ENCODE measurements at regions not wholly inside any gene's neighbourhood (a gene's known extent, or its start where the extent isn't known, plus 50 kb on each side); places are given as distances from the start of the nearest gene placed in this dataset.

GRCh38 chr6:117829594-117830319 is 77.3 kb upstream of the SLC35F1 start:
- H3K27me3 ChIP-seq (replicated peaks; ENCODE audit: control insufficient read depth, insufficient read depth, low read length): no peaks in the 10 kb centered on the region
- H3K36me3 ChIP-seq (ENCODE audit: control insufficient read depth, insufficient read depth, low read length, severe bottlenecking): no peaks in the 10 kb centered on the region
- peak overlapping the region; percentile 61 for H3K4me3 ChIP-seq (ENCODE audit: low read length)
- H3K9ac ChIP-seq (ENCODE audit: low read length): no peak overlapping the region
- peak; percentile 70 for DNase-seq (ENCODE audit: low read depth)
- no peaks in the 10 kb centered on the region for H3K4me1 ChIP-seq (ENCODE audit: control insufficient read depth, insufficient read depth, low read length)
- H3K9me3 ChIP-seq (ENCODE audit: control insufficient read depth, low read length): no peaks in the 10 kb centered on the region

GRCh38 chr6:117837261-117837660 is 69.8 kb upstream of the SLC35F1 start:
- no peaks in the 10 kb centered on the region for H3K4me1 ChIP-seq (ENCODE audit: control insufficient read depth, insufficient read depth, low read length)
- H3K9me3 ChIP-seq (ENCODE audit: control insufficient read depth, low read length): no peaks in the 10 kb centered on the region
- H3K27me3 ChIP-seq (replicated peaks; ENCODE audit: control insufficient read depth, insufficient read depth, low read length): no peaks in the 10 kb centered on the region
- H3K36me3 ChIP-seq (ENCODE audit: control insufficient read depth, insufficient read depth, low read length, severe bottlenecking): no peaks in the 10 kb centered on the region
- H3K9ac ChIP-seq (ENCODE audit: low read length): no peak overlapping the region
- DNase-seq (ENCODE audit: low read depth): no peak
- H3K4me3 ChIP-seq (ENCODE audit: low read length): no peak overlapping the region

- no peaks in the 10 kb centered on the region for H3K9me3 ChIP-seq (ENCODE audit: control insufficient read depth, low read length)
- H3K4me1 ChIP-seq (ENCODE audit: control insufficient read depth, insufficient read depth, low read length): no peaks in the 10 kb centered on the region
- DNase-seq (ENCODE audit: low read depth): peak; percentile 43
- no peak overlapping the region for H3K9ac ChIP-seq (ENCODE audit: low read length)
- no peaks in the 10 kb centered on the region for H3K36me3 ChIP-seq (ENCODE audit: control insufficient read depth, insufficient read depth, low read length, severe bottlenecking)
- no peak overlapping the region for H3K4me3 ChIP-seq (ENCODE audit: low read length)
- no peaks in the 10 kb centered on the region for H3K27me3 ChIP-seq (replicated peaks; ENCODE audit: control insufficient read depth, insufficient read depth, low read length)
Measured at GRCh38 chr6:117840541-117840983, 66.5 kb upstream of the SLC35F1 start.

GRCh38 chr6:117847912-117848311 is 59.2 kb upstream of the SLC35F1 start:
- no peak overlapping the region for H3K4me3 ChIP-seq (ENCODE audit: low read length)
- H3K9ac ChIP-seq (ENCODE audit: low read length): no peak overlapping the region
- H3K9me3 ChIP-seq (ENCODE audit: control insufficient read depth, low read length): peaks cover 12% of the 10 kb centered on the region
- H3K4me1 ChIP-seq (ENCODE audit: control insufficient read depth, insufficient read depth, low read length): no peaks in the 10 kb centered on the region
- no peak for DNase-seq (ENCODE audit: low read depth)
- no peaks in the 10 kb centered on the region for H3K27me3 ChIP-seq (replicated peaks; ENCODE audit: control insufficient read depth, insufficient read depth, low read length)
- H3K36me3 ChIP-seq (ENCODE audit: control insufficient read depth, insufficient read depth, low read length, severe bottlenecking): no peaks in the 10 kb centered on the region

- Histone ChIP-seq H3K9ac (ENCODE audit: low read length) (no peak overlapping the region), H3K9me3 (ENCODE audit: control insufficient read depth, low read length) (peaks cover 12% of the 10 kb centered on the region), H3K27me3 (replicated peaks; ENCODE audit: control insufficient read depth, insufficient read depth, low read length) (no peaks in the 10 kb centered on the region), H3K4me1 (ENCODE audit: control insufficient read depth, insufficient read depth, low read length) (no peaks in the 10 kb centered on the region), H3K4me3 (ENCODE audit: low read length) (no peak overlapping the region), H3K36me3 (ENCODE audit: control insufficient read depth, insufficient read depth, low read length, severe bottlenecking) (no peaks in the 10 kb centered on the region)
- DNase-seq (ENCODE audit: low read depth): no peak
Measured at GRCh38 chr6:117849087-117849486, 58.0 kb upstream of the SLC35F1 start.
